Type B pancreatic cell (in vitro differentiated cells): ENCODE measurements at regions not wholly inside any gene's neighbourhood (a gene's known extent, or its start where the extent isn't known, plus 50 kb on each side); places are given as distances from the start of the nearest gene placed in this dataset.

Experiments
- DNase-seq: peaks from one replicate; pipeline ENCODE4 v3.0.0; 2021; ENCODE audit warnings: mixed read lengths; ENCODE audit not compliant: unreplicated experiment; ENCODE audit errors: extremely low spot score
- H3K27ac Mint-ChIP-seq: 2 replicates; pipeline ENCODE4 v1.8.0; 2021; ENCODE audit warnings: mild to moderate bottlenecking, mixed read lengths
- H3K27me3 Mint-ChIP-seq: 2 replicates; pipeline ENCODE4 v1.8.0; 2021; ENCODE audit warnings: mixed read lengths
- H3K36me3 Mint-ChIP-seq: 2 replicates; pipeline ENCODE4 v1.8.0; 2021; ENCODE audit warnings: mixed read lengths
- H3K4me1 Mint-ChIP-seq: one replicate; pipeline ENCODE4 v1.8.0; 2021; ENCODE audit warnings: mixed read lengths; ENCODE audit not compliant: unreplicated experiment
- H3K4me3 Mint-ChIP-seq: 2 replicates; pipeline ENCODE4 v1.8.0; 2021; ENCODE audit warnings: mild to moderate bottlenecking, mixed read lengths
- H3K9me3 Mint-ChIP-seq: 2 replicates; pipeline ENCODE4 v1.8.0; 2021; ENCODE audit warnings: mixed read lengths
- CTCF ChIP-seq: fragments of 200-600 bp; sonication (generic); conservative IDR thresholded peaks from 2 replicates; pipeline ENCODE4 v1.5.0; 2021; ENCODE audit warnings: antibody characterized with exemption, mild to moderate bottlenecking

- Mint-ChIP-seq H3K4me3 (no peak overlapping the region), H3K27ac (no peak overlapping the region), H3K9me3 (peaks cover 3% of the 10 kb centered on the region), H3K36me3 (no peaks in the 10 kb centered on the region), H3K4me1 (peaks cover 12% of the 10 kb centered on the region), H3K27me3 (no peaks in the 10 kb centered on the region)
- no peak for DNase-seq
- TF ChIP-seq CTCF = no peak
These were observed 299.5 kb upstream of the SOX11 start for GRCh38 chr2:5392658-5393057.

GRCh38 chr2:5393474-5393873 lies 298.7 kb upstream of the SOX11 start:
- H3K36me3 Mint-ChIP-seq = no peaks in the 10 kb centered on the region
- H3K4me1 Mint-ChIP-seq = peaks cover 14% of the 10 kb centered on the region
- DNase-seq = no peak
- H3K27ac Mint-ChIP-seq = no peak overlapping the region
- peaks cover under 1% of the 10 kb centered on the region for H3K9me3 Mint-ChIP-seq
- no peak overlapping the region for H3K4me3 Mint-ChIP-seq
- TF ChIP-seq CTCF = no peak
- H3K27me3 Mint-ChIP-seq = no peaks in the 10 kb centered on the region

GRCh38 chr2:5394223-5394622 lies 298.0 kb upstream of the SOX11 start:
- TF ChIP-seq CTCF = no peak
- H3K4me1 Mint-ChIP-seq = peaks cover 14% of the 10 kb centered on the region
- H3K27me3 Mint-ChIP-seq = no peaks in the 10 kb centered on the region
- H3K4me3 Mint-ChIP-seq = no peak overlapping the region
- no peaks in the 10 kb centered on the region for H3K9me3 Mint-ChIP-seq
- H3K36me3 Mint-ChIP-seq = no peaks in the 10 kb centered on the region
- no peak for DNase-seq
- H3K27ac Mint-ChIP-seq = no peak overlapping the region

GRCh38 chr2:5401115-5401657 lies 291.0 kb upstream of the SOX11 start:
- H3K9me3 Mint-ChIP-seq = no peaks in the 10 kb centered on the region
- peaks cover 4% of the 10 kb centered on the region for H3K36me3 Mint-ChIP-seq
- H3K27ac Mint-ChIP-seq = no peak overlapping the region
- no peak for TF ChIP-seq CTCF
- peaks cover 4% of the 10 kb centered on the region for H3K4me1 Mint-ChIP-seq
- no peak for DNase-seq
- peaks cover 3% of the 10 kb centered on the region for H3K27me3 Mint-ChIP-seq
- no peak overlapping the region for H3K4me3 Mint-ChIP-seq

- TF ChIP-seq CTCF = no peak
- Mint-ChIP-seq H3K4me1 (no peaks in the 10 kb centered on the region), H3K36me3 (peaks cover 4% of the 10 kb centered on the region), H3K27me3 (peaks cover 3% of the 10 kb centered on the region), H3K4me3 (no peak overlapping the region), H3K27ac (no peak overlapping the region), H3K9me3 (no peaks in the 10 kb centered on the region)
- DNase-seq = no peak
These were observed 288.8 kb upstream of the SOX11 start for GRCh38 chr2:5403392-5403791.

- no peak for TF ChIP-seq CTCF
- Mint-ChIP-seq H3K27ac (no peak overlapping the region), H3K36me3 (no peaks in the 10 kb centered on the region), H3K4me1 (peaks cover 19% of the 10 kb centered on the region), H3K4me3 (no peak overlapping the region), H3K9me3 (no peaks in the 10 kb centered on the region), H3K27me3 (no peaks in the 10 kb centered on the region)
- DNase-seq = no peak
These were observed 282.2 kb upstream of the SOX11 start for GRCh38 chr2:5409898-5410381.
